Keratinocyte (primary cell): ENCODE measurements at regions not wholly inside any gene's neighbourhood (a gene's known extent, or its start where the extent isn't known, plus 50 kb on each side); places are given as distances from the start of the nearest gene placed in this dataset.

Experiments
- CTCF ChIP-seq, 3 experiments: IDR thresholded peaks in 1 of 3; conservative IDR thresholded peaks in 1 of 3; optimal IDR thresholded peaks in 1 of 3; 2 replicates in 2 of 3; 3 replicates in 1 of 3; pipeline versions ENCODE3 to v1.5.1; 2011; ENCODE audit warnings: low read length in 3 of 3, mild to moderate bottlenecking in 3 of 3, moderate library complexity in 2 of 3, control low read depth in 1 of 3, inconsistent platforms in 1 of 3; ENCODE audit not compliant: insufficient read depth in 2 of 3; ENCODE audit errors: extremely low read depth in 1 of 3
- EZH2 ChIP-seq: IDR thresholded peaks from one replicate; pipeline ENCODE4 v1.6.1; 2012; ENCODE audit warnings: inconsistent platforms, mild to moderate bottlenecking, low read length, moderate library complexity

DNA sequence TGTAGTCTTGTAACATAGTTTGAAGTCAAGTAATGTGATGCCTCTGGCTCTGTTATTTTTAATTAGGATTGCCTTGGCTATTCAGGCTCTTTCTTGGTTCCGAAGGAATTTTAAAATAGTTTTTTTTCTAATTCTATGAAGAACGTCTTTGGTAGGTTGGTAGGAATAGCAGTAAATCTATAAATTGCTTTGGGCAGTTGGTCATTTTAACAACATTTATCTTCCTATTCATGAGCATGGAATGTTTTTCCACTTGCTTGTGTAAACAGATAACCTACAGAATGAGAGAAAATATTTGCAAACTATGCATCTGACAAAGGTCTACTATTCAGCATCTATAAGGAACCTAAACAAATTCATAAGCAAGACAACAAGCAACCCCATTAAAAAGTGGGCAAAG, 173.2 kb upstream of the TRPC7 start:
- no peak for TF ChIP-seq CTCF (optimal IDR thresholded peaks at IDR 0.05 in 1 of 3, IDR thresholded peaks at IDR 0.05 in 1 of 3, conservative IDR thresholded peaks at IDR 0.05 in 1 of 3; ENCODE audit: extremely low read depth in 1 of 3, insufficient read depth in 2 of 3, low read length in 3 of 3)
- no peak for TF ChIP-seq EZH2
